GM19240 (cell line): ENCODE measurements at regions not wholly inside any gene's neighbourhood (a gene's known extent, or its start where the extent isn't known, plus 50 kb on each side); places are given as distances from the start of the nearest gene placed in this dataset.
"Not testable (repeated sequence)": the region's sequence is repeated elsewhere in the genome, so short reads cannot be mapped to it uniquely, and the experiment has no call there.

Experiments
- DNase-seq: peaks from one replicate; pipeline ENCODE4 v3.0.0; 2011; ENCODE audit warnings: low spot score; ENCODE audit not compliant: insufficient read length

- no peak for DNase-seq
Measured at GRCh38 chr6:140414966-140415620, 1040.6 kb upstream of the CITED2 start.

DNA sequence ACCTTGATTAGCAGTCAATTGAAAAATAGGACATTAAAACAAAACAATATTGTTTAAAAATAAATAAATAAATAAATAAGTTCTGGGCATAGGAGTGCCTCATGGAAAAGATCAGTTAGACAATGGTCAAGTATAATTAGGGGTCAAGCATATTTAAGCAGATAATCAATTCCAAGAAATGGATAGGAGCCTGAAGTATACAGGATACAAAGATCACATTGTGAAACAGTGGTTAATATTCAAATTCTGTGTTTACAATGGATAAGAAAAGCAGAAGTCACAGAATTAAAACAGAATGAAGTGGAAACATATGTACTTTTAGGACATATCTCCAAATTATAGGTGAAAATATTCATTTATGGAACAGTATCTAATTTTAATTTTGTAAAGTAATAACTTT lies 1028.6 kb upstream of the CITED2 start:
- DNase-seq = no peak

GRCh38 chr6:140401761-140402160 lies 1027.3 kb upstream of the CITED2 start:
- DNase-seq = no peak

GRCh38 chr6:140398076-140398475 lies 1023.6 kb upstream of the CITED2 start:
- no peak for DNase-seq

DNA sequence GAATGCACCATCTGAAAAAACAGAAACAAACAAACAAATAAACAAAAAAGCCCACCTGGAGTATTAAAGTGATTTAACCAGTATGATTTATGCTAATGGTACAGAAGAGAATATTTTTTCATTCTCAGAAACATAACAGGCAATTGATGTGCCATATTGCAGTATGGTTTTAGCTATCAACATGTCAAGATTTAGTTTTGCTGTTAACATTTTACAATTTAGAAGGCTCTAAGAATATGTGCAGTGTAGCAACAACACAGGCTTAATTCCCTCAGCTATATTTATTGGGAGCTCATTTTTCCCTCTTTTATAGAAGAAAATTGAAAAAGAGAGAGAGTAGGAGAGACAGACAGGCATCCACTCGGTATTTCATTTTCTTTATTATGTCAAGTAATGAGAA lies 1022.7 kb upstream of the CITED2 start:
- DNase-seq = no peak

DNA sequence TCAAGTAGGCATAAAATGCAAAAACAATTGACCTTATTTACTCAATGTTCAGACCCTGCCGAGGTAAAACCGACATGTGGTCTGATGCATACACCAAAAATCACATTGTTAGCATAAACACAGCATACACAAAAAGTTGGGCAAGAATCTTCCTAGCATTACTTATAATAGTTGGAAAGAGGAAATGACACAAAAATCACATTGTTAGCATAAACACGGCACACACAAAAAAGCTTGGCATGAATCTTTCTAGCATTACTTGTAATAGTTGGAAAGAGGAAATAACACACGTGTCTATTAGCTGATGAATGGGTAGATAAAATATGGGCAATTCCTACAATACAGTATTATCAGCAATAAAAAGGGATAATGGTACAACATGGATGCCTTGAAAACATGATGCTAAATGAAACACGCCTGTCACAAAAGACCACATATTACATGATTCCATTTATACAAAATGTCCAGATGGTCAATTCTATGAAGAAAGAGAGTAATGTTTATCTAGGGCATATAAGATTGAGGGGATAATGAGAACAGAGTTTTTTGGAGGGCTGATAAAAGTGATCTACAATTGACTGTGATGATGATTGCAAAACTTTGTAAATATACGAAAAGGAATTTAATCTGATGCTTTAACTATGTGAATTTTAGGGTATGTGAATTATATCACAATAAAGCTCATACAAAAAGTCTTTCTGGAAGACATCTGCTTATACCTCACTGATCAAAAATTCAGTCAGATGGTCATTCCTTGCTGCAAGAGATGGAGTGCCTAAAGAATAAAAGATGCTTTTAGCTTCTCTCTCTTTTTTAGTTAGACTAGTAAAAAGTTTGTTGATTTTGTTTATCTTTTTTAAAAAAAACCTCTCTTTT lies 1019.5 kb upstream of the CITED2 start:
- no peak for DNase-seq

GRCh38 chr6:140388815-140389214 lies 1014.4 kb upstream of the CITED2 start:
- DNase-seq = no peak

- DNase-seq = no peak
Measured at GRCh38 chr6:140388192-140388802, 1013.8 kb upstream of the CITED2 start.

GRCh38 chr6:140385679-140386078 lies 1011.2 kb upstream of the CITED2 start:
- no peak for DNase-seq

GRCh38 chr6:140382355-140382754 lies 1007.9 kb upstream of the CITED2 start:
- no peak for DNase-seq

DNA sequence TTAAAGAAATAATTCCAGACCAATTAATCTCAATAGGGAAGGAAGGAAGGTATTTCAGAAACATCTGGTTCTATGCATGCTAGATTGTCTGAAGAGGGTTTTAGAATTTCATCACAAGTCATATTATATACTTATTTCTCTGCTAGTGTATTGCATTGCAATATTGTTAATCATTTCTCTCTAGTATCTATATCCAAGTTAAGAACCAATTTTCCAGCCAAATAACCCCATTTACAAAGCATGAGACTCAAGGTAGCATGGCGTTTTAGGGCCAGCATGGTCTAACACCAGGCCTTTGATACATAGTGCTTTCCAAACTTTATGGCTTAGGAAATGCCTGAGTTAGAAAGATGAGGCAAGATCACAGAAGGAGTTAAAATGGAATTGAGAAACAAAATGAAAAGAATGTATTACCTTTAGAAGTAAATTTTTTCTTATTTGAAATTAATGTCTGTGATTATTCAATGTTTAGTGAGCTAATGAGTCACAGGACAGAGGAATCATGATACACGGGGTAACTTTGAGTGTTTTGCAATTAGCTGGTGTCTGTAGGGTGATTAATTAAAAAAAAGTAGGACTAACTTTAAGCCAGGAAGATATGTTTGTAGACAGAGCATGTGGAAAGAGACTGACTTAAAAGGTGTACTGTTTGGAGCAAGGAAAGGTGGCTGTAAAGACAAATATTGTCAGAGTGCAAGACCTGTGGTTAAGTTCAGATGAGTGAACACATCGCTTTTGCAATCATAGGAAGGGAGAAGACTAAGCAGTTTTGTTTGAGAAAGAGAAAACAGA lies 1006.2 kb upstream of the CITED2 start:
- no peak for DNase-seq

- DNase-seq = no peak
Measured at GRCh38 chr6:140379919-140380318, 1005.5 kb upstream of the CITED2 start.

- DNase-seq = no peak
Measured at GRCh38 chr6:140376209-140376608, 1001.8 kb upstream of the CITED2 start.

- DNase-seq = not testable (repeated sequence)
Measured at GRCh38 chr6:140373728-140374127, 999.3 kb upstream of the CITED2 start.

GRCh38 chr6:140372064-140372463 lies 997.6 kb upstream of the CITED2 start:
- DNase-seq = no peak

- DNase-seq = no peak
Measured at GRCh38 chr6:140370976-140371870, 996.8 kb upstream of the CITED2 start.

DNA sequence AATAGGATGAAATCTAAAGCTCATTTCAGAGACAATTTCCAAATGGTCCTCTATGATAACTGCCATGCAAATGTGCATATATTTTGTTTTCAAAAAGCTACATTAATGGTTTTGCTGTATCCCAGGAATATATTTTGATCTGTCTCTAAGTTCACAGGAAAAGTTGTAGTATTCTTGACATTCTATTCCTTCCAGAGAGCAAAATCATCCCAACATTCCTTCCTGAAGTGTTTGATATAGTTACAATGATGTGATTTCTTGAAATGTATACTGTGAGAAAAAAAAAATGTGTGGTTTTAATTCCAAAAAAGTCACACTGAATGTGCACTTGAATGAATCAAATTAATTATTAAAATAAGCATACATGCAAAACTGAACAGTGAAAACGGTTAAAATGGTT lies 996.0 kb upstream of the CITED2 start:
- DNase-seq = no peak

- no peak for DNase-seq
Measured at GRCh38 chr6:140366991-140367390, 992.5 kb upstream of the CITED2 start.

DNA sequence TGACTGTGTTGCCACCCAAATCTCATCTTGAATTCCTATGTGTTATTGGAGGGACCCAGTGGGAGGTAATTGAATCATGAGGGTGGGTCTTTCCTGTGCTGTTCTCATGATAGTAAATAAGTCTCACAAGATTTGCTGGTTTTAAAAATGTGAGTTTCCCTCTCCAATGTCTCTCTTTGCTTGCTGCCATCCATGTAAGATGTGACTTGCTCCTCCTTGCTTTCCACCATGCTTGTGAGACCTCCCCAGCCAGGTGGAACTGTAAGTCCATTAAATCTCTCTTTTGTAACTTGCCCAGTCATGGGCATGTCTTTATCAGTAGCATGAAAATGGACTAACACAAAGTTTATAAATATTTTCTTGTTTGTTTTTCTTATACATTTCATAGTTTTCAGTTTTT lies 990.5 kb upstream of the CITED2 start:
- no peak for DNase-seq

- DNase-seq = no peak
Measured at GRCh38 chr6:140360651-140361050, 986.2 kb upstream of the CITED2 start.

GRCh38 chr6:140355476-140355875 lies 981.0 kb upstream of the CITED2 start:
- DNase-seq = no peak
